ENCODE measurements at regions not wholly inside any gene's neighbourhood (a gene's known extent, or its start where the extent isn't known, plus 50 kb on each side); places are given as distances from the start of the nearest gene placed in this dataset.

DNA sequence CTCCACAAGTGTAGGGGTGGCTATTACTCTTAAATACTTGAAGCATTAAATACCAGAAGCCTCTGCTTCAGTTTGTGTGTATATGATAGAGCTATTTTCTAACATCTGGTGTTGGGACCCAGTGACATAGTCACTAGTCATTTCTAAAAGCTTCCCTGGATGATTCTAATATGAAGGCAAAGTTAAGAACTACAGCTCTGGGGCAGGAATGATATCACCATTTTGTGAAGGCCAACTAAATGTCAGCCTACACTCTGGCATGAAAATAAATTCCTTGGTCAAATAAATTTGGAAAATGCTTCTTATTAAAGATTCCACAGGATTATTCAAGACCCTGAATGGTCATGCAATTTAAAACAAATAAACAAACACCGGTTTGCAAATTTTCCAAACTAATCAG is 197.7 kb downstream of the PLK2 start:
- Histone ChIP-seq H3K9ac (no peak overlapping the region), H3K36me3 (no peaks in the 10 kb centered on the region), H2AFZ (replicated peaks) (no peak overlapping the region), H3K9me3 (ENCODE audit: low read depth) (no peaks in the 10 kb centered on the region), H3K27ac (no peak overlapping the region), H3K4me3 (no peak overlapping the region), H3K27me3 (no peaks in the 10 kb centered on the region), H3K4me2 (no peak overlapping the region), H3F3A (ENCODE audit: low read depth) (no peaks in the 10 kb centered on the region), H3K4me1 (no peaks in the 10 kb centered on the region), H3K79me2 (ENCODE audit: low read depth) (no peaks in the 10 kb centered on the region), H4K20me1 (ENCODE audit: low read depth) (no peaks in the 10 kb centered on the region)
- Mint-ChIP-seq H3K4me3 (no peak overlapping the region), H3K36me3 (no peaks in the 10 kb centered on the region), H3K27me3 (ENCODE audit: insufficient read depth, low read depth) (no peaks in the 10 kb centered on the region), H3K4me1 (peaks cover 10% of the 10 kb centered on the region), H3K9me3 (no peaks in the 10 kb centered on the region), H3K27ac (no peak overlapping the region)
- DNase-seq (ENCODE audit: low spot score) = no peak
- TF ChIP-seq EZH2 (IDR thresholded peaks at IDR 0.05) (no peak), EZH2phosphoT487 (IDR thresholded peaks at IDR 0.05) (no peak)
- TF ChIP-seq, protein P1, sequence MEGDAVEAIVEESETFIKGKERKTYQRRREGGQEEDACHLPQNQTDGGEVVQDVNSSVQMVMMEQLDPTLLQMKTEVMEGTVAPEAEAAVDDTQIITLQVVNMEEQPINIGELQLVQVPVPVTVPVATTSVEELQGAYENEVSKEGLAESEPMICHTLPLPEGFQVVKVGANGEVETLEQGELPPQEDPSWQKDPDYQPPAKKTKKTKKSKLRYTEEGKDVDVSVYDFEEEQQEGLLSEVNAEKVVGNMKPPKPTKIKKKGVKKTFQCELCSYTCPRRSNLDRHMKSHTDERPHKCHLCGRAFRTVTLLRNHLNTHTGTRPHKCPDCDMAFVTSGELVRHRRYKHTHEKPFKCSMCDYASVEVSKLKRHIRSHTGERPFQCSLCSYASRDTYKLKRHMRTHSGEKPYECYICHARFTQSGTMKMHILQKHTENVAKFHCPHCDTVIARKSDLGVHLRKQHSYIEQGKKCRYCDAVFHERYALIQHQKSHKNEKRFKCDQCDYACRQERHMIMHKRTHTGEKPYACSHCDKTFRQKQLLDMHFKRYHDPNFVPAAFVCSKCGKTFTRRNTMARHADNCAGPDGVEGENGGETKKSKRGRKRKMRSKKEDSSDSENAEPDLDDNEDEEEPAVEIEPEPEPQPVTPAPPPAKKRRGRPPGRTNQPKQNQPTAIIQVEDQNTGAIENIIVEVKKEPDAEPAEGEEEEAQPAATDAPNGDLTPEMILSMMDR (IDR thresholded peaks at IDR 0.05) = no peak

DNA sequence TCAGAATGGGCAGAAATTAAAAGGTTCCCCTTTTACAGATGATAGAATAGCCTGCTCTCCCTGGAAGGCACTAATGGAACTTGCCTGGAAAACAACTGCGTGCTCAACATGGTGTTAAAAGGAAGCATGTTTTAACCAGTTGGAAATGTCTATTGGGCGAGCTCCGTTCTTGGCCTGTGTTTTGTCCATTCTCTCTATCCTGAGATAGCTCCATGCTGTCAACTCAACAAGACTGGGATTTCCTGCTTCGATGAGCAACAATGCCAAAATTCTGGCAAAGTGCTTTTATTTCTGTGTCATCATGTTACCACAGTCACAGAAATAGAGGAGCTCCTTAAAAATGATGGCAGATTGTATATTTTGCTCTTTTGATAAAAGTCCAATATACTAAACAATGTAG is 198.3 kb downstream of the PLK2 start:
- Mint-ChIP-seq H3K27ac (no peak overlapping the region), H3K9me3 (no peaks in the 10 kb centered on the region), H3K4me1 (peaks cover 10% of the 10 kb centered on the region), H3K36me3 (no peaks in the 10 kb centered on the region), H3K4me3 (no peak overlapping the region), H3K27me3 (ENCODE audit: insufficient read depth, low read depth) (no peaks in the 10 kb centered on the region)
- Histone ChIP-seq H2AFZ (replicated peaks) (no peak overlapping the region), H4K20me1 (ENCODE audit: low read depth) (no peaks in the 10 kb centered on the region), H3K27ac (no peak overlapping the region), H3K4me1 (no peaks in the 10 kb centered on the region), H3K4me2 (no peak overlapping the region), H3K27me3 (no peaks in the 10 kb centered on the region), H3K4me3 (no peak overlapping the region), H3K9ac (no peak overlapping the region), H3K9me3 (ENCODE audit: low read depth) (no peaks in the 10 kb centered on the region), H3K36me3 (no peaks in the 10 kb centered on the region), H3K79me2 (ENCODE audit: low read depth) (no peaks in the 10 kb centered on the region), H3F3A (ENCODE audit: low read depth) (no peaks in the 10 kb centered on the region)
- no peak for DNase-seq (ENCODE audit: low spot score)
- TF ChIP-seq EZH2phosphoT487 (IDR thresholded peaks at IDR 0.05) (no peak), EZH2 (IDR thresholded peaks at IDR 0.05) (no peak)
- TF ChIP-seq, protein P1 (IDR thresholded peaks at IDR 0.05) = no peak

DNA sequence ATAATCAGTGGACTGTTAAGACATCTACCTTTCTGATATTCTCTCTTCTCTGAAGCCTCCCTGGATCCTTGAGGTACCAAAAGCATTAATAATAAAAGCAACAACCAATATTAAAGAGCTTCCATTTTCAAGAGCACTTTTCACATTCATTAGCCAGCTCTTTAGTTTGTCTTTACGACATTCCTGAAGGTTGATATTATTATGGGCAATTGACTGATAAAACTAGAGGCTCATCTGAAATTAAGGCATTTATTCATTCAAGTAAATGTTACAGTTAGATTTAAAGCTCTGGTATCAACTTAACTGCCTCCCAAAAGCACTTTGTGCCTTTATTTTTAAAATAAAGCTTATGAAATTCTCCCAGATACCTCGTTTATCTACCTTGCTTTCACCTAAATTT is 199.6 kb downstream of the PLK2 start:
- Histone ChIP-seq H2AFZ (replicated peaks) (no peak overlapping the region), H3K4me2 (no peak overlapping the region), H3K27me3 (no peaks in the 10 kb centered on the region), H3K4me3 (no peak overlapping the region), H3K9me3 (ENCODE audit: low read depth) (no peaks in the 10 kb centered on the region), H3K27ac (no peak overlapping the region), H3K9ac (no peak overlapping the region), H3F3A (ENCODE audit: low read depth) (no peaks in the 10 kb centered on the region), H3K36me3 (no peaks in the 10 kb centered on the region), H3K79me2 (ENCODE audit: low read depth) (no peaks in the 10 kb centered on the region), H3K4me1 (no peaks in the 10 kb centered on the region), H4K20me1 (ENCODE audit: low read depth) (no peaks in the 10 kb centered on the region)
- no peak for DNase-seq (ENCODE audit: low spot score)
- Mint-ChIP-seq H3K27me3 (ENCODE audit: insufficient read depth, low read depth) (no peaks in the 10 kb centered on the region), H3K4me1 (peaks cover 5% of the 10 kb centered on the region), H3K4me3 (no peak overlapping the region), H3K36me3 (no peaks in the 10 kb centered on the region), H3K27ac (no peak overlapping the region), H3K9me3 (no peaks in the 10 kb centered on the region)
- TF ChIP-seq EZH2phosphoT487 (IDR thresholded peaks at IDR 0.05) = no peak
- TF ChIP-seq EZH2 (IDR thresholded peaks at IDR 0.05) = no peak
- TF ChIP-seq, protein P1 (IDR thresholded peaks at IDR 0.05) = no peak
